ENCODE measurements at regions not wholly inside any gene's neighbourhood (a gene's known extent, or its start where the extent isn't known, plus 50 kb on each side); places are given as distances from the start of the nearest gene placed in this dataset.

- DNase-seq (ENCODE audit: low spot score), result no peak
These were observed 73.1 kb upstream of the PDE1C start for GRCh38 chr7:32143301-32143700.

GRCh38 chr7:32142649-32143048 is 72.4 kb upstream of the PDE1C start:
- DNase-seq (ENCODE audit: low spot score), result no peak

DNA sequence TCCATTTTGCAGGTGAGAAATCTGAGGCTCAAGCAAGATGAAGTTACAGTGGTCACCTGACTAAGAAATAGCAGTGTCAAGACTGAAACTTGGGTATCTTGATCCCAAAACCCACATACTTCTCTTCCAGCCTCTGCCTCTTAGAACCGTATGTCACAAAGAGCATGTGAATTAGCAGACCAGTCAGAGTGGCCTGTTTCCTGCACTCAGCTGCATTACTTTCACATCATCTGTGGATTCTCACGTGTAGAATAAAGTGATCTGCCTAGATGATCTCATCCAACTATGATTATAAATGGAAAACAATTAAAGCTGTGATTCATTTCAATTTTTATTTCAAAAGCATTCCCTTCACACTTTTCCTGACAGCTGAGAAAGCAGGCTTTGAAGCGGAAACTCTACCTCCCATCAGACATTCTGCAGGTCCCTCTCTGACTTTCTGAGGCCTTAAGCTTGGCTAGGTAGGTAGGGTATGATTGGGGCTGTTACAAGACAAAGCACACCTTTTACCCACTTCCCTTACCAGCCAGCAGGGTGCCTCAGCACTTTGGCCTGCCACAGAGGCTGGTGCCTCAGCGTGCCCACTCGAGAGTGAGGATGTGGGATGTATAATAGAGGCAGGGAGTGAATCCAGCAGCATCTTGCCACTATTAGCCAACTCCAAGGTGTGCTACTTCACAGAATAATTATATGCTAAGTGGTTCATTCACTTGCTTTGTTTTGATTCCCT is 70.2 kb upstream of the PDE1C start:
- no peak for DNase-seq (ENCODE audit: low spot score)

DNA sequence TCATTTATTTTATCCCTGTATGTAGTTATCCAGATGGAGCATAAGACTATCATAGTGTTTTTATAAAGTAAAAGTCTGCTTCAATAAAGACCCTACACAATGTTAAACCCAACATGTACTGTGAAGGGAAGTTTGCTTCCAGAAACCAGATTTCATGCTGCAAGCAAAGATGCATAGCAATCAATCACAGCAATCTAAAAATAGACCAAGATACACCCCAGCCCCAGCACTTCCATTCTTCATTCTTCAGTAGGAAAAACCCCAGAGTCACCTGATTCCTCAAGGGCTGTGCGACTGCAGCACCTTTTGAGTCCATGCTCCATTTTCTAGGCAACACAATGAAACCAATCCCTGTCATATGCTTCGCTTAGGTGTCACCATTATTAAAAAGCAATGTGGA is 66.9 kb upstream of the PDE1C start:
- DNase-seq (ENCODE audit: low spot score), result no peak

- no peak for DNase-seq (ENCODE audit: low spot score)
These were observed 60.9 kb upstream of the PDE1C start for GRCh38 chr7:32131091-32131490.

DNA sequence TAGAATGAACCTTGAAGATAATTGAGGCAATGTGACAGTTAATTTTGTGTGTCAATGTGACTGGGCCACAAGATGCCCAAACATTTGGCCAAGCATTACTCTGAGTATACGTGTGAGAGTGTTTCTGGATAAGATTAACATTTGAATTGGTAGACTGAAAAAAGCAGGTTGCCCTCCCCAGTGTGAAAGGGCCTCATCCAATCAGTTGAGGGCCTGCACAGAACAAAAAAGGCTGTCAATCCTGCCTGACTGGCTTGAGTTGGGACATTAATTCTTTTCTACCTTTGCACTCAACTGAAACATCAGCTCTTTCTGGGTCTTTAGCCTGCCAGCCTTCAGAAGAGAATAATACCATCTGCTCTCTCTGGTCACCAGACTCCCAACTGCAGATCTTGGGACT is 56.6 kb upstream of the PDE1C start:
- no peak for DNase-seq (ENCODE audit: low spot score)

All from globus pallidus (tissue), 1 donor.